Ascending aorta (tissue), 2 donors: ENCODE measurements at regions not wholly inside any gene's neighbourhood (a gene's known extent, or its start where the extent isn't known, plus 50 kb on each side); places are given as distances from the start of the nearest gene placed in this dataset.
"Not testable (repeated sequence)": the region's sequence is repeated elsewhere in the genome, so short reads cannot be mapped to it uniquely, and the experiment has no call there.

Source experiments
- DNase-seq, 2 donors: peaks; one replicate each; pipeline ENCODE4 v3.0.0-alpha.2; 2019; ENCODE audit warnings: low spot score in 2 of 2
- H3K27ac ChIP-seq, 2 donors: fragments of 200-600 bp; sonication (generic); one replicate each; pipeline ENCODE4 v1.5.1; 2016 to 2017; ENCODE audit warnings: mild to moderate bottlenecking in 1 of 2
- H3K27me3 ChIP-seq: fragments of 200-600 bp; sonication (generic); one replicate; pipeline ENCODE4 v1.5.1; 2017
- H3K36me3 ChIP-seq, 2 donors: fragments of 200-600 bp; sonication (generic); one replicate each; pipeline ENCODE4 v1.5.1; 2016
- H3K4me1 ChIP-seq, 2 donors: fragments of 200-600 bp; sonication (generic); one replicate each; pipeline ENCODE4 v1.5.1; 2016 to 2017; ENCODE audit warnings: mild to moderate bottlenecking in 1 of 2
- H3K4me3 ChIP-seq, 2 donors: fragments of 200-600 bp; sonication (generic); one replicate each; pipeline ENCODE4 v1.5.1; 2016 to 2017; ENCODE audit warnings: mild to moderate bottlenecking in 1 of 2
- H3K9me3 ChIP-seq, 2 donors: fragments of 200-600 bp; sonication (generic); one replicate each; pipeline ENCODE4 v1.5.1; 2016
- CTCF ChIP-seq, 3 experiments: fragments of 200-600 bp in 2 of 3; fragments of 450-650 bp in 1 of 3; sonication (generic) in 2 of 3; IDR thresholded peaks; one replicate each; pipeline ENCODE4 v1.5.1; 2016 to 2019; ENCODE audit warnings: antibody characterized with exemption in 3 of 3, mild to moderate bottlenecking in 1 of 3, moderate library complexity in 1 of 3
- intact Hi-C: fragments of 100-400 bp; cut with DNase I; formaldehyde crosslinking; loops from one replicate; pipeline ENCODE4 v1.15.1; 2023

- Histone ChIP-seq H3K36me3 (no peaks in the 10 kb centered on the region), H3K4me3 (no peak overlapping the region), H3K27me3 (no peaks in the 10 kb centered on the region), H3K4me1 (no peaks in the 10 kb centered on the region), H3K27ac (no peak overlapping the region), H3K9me3 (no peaks in the 10 kb centered on the region)
- no peak for DNase-seq
- intact Hi-C loops, result no loop called here
- TF ChIP-seq CTCF (IDR thresholded peaks at IDR 0.05), result no peak
Measured at GRCh38 chr10:64658528-64658927, 1137.3 kb downstream of the REEP3 start.

- no peak for TF ChIP-seq CTCF (IDR thresholded peaks at IDR 0.05)
Measured at GRCh38 chr10:64659311-64659710, 1138.1 kb downstream of the REEP3 start.

GRCh38 chr10:64682043-64682442 lies 1160.8 kb downstream of the REEP3 start:
- H3K4me3 ChIP-seq, result no peak overlapping the region
- intact Hi-C loops, result no loop called here
- no peak for TF ChIP-seq CTCF (IDR thresholded peaks at IDR 0.05)
- H3K27me3 ChIP-seq, result no peaks in the 10 kb centered on the region
- no peaks in the 10 kb centered on the region for H3K4me1 ChIP-seq
- H3K9me3 ChIP-seq, result peaks cover 0 to 3% of the 10 kb centered on the region in 2 donors
- no peak overlapping the region for H3K27ac ChIP-seq
- H3K36me3 ChIP-seq, result no peaks in the 10 kb centered on the region
- no peak for DNase-seq

More at GRCh38 chr10:64659311-64659710, 1138.1 kb downstream of the REEP3 start:
- Histone ChIP-seq H3K27me3 (no peaks in the 10 kb centered on the region), H3K27ac (no peak overlapping the region), H3K36me3 (no peaks in the 10 kb centered on the region), H3K4me1 (no peaks in the 10 kb centered on the region), H3K4me3 (no peak overlapping the region), H3K9me3 (no peaks in the 10 kb centered on the region)
- DNase-seq, result no peak
- intact Hi-C loops, result no loop called here

GRCh38 chr10:64690194-64690593 lies 1169.0 kb downstream of the REEP3 start:
- no peaks in the 10 kb centered on the region for H3K36me3 ChIP-seq
- TF ChIP-seq CTCF (IDR thresholded peaks at IDR 0.05), result no peak
- H3K27me3 ChIP-seq, result no peaks in the 10 kb centered on the region
- H3K4me1 ChIP-seq, result no peaks in the 10 kb centered on the region
- H3K9me3 ChIP-seq, result no peaks in the 10 kb centered on the region
- DNase-seq, result no peak
- H3K27ac ChIP-seq, result no peak overlapping the region
- intact Hi-C loops, result no loop called here
- H3K4me3 ChIP-seq, result no peak overlapping the region

GRCh38 chr10:64699244-64699643 lies 1178.0 kb downstream of the REEP3 start:
- Histone ChIP-seq H3K27me3 (no peaks in the 10 kb centered on the region), H3K4me3 (no peak overlapping the region), H3K9me3 (no peaks in the 10 kb centered on the region), H3K27ac (no peak overlapping the region), H3K4me1 (no peaks in the 10 kb centered on the region), H3K36me3 (no peaks in the 10 kb centered on the region)
- TF ChIP-seq CTCF (IDR thresholded peaks at IDR 0.05), result no peak
- intact Hi-C loops, result no loop called here
- DNase-seq, result no peak

GRCh38 chr10:64702086-64702485 lies 1180.9 kb downstream of the REEP3 start:
- intact Hi-C loops, H3K9me3 ChIP-seq, H3K4me3 ChIP-seq, H3K36me3 ChIP-seq, H3K4me1 ChIP-seq, H3K27ac ChIP-seq, DNase-seq, H3K27me3 ChIP-seq: not testable (repeated sequence)
